ENCODE measurements at regions not wholly inside any gene's neighbourhood (a gene's known extent, or its start where the extent isn't known, plus 50 kb on each side); places are given as distances from the start of the nearest gene placed in this dataset.

DNA sequence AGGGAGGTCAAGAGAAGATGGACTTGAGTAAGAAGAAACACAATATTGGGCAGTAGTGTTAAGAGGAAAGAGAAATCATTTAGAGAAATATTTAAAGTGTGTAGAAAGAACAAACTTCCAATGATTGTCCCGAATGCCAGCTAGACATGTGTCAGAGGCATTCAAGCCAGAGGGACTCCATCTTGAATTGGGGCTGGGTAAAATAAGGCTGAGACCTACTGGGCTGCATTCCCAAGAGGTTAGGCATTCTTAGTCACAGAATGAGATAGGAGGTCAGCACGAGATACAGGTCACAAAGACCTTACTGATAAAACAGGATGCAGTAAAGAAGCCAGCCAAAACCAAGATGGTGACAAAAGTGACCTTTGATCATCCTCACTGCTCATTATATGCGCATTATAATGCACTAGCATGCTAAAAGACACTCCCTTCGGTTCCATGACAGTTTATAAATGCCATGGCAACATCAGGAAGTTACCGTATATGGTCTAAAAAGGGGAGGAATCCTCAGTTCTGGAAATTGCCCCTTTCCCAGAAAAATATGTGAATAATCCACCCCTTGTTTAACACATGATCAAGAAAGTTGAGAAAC, 127.0 kb upstream of the IPO5 start:
- TF ChIP-seq, protein P1, sequence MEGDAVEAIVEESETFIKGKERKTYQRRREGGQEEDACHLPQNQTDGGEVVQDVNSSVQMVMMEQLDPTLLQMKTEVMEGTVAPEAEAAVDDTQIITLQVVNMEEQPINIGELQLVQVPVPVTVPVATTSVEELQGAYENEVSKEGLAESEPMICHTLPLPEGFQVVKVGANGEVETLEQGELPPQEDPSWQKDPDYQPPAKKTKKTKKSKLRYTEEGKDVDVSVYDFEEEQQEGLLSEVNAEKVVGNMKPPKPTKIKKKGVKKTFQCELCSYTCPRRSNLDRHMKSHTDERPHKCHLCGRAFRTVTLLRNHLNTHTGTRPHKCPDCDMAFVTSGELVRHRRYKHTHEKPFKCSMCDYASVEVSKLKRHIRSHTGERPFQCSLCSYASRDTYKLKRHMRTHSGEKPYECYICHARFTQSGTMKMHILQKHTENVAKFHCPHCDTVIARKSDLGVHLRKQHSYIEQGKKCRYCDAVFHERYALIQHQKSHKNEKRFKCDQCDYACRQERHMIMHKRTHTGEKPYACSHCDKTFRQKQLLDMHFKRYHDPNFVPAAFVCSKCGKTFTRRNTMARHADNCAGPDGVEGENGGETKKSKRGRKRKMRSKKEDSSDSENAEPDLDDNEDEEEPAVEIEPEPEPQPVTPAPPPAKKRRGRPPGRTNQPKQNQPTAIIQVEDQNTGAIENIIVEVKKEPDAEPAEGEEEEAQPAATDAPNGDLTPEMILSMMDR (IDR thresholded peaks at IDR 0.05), result no peak
- TF ChIP-seq POLR2A (IDR thresholded peaks at IDR 0.05), result no peak
